ENCODE measurements at regions not wholly inside any gene's neighbourhood (a gene's known extent, or its start where the extent isn't known, plus 50 kb on each side); places are given as distances from the start of the nearest gene placed in this dataset.

DNA sequence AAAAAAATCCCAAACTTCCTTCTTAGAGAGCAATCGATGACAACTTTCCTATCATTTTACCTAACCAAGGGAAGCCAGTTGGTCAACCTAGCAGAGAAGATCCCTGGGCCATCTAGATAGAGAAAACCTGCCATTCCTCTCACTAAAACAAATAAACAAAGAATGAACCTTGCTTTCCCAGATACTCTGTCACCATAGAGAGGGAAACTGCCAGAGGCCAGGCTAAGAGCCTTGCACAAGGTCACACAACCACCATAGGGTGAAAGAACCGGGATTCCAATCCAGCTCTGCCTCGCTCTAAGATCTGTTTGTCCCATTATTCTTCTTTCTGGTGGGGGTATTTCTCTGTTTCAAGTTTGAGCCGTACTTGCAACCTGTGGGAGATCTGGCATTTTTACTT, 154.6 kb downstream of the CYRIA start:
- no peak overlapping the region for H3K4me3 ChIP-seq
- no peak overlapping the region for H3K27ac ChIP-seq
- WGBS, 2 donors (ENCODE audit: low coverage in 1 of 2), result 100% methylated on average over 1 of the region's 4 CpGs
- H3K27me3 ChIP-seq, result peaks cover 62% of the 10 kb centered on the region
- no peaks in the 10 kb centered on the region for H3K9me3 ChIP-seq
- peaks cover 0 to 13% (median 5%) of the 10 kb centered on the region in 3 donors for H3K4me1 ChIP-seq
- no peaks in the 10 kb centered on the region for H3K36me3 ChIP-seq
- TF ChIP-seq EP300 (IDR thresholded peaks at IDR 0.05) (no peak), POLR2A (IDR thresholded peaks at IDR 0.05) (no peak), POLR2AphosphoS5 (IDR thresholded peaks at IDR 0.05) (no peak)
- TF ChIP-seq, protein P1, sequence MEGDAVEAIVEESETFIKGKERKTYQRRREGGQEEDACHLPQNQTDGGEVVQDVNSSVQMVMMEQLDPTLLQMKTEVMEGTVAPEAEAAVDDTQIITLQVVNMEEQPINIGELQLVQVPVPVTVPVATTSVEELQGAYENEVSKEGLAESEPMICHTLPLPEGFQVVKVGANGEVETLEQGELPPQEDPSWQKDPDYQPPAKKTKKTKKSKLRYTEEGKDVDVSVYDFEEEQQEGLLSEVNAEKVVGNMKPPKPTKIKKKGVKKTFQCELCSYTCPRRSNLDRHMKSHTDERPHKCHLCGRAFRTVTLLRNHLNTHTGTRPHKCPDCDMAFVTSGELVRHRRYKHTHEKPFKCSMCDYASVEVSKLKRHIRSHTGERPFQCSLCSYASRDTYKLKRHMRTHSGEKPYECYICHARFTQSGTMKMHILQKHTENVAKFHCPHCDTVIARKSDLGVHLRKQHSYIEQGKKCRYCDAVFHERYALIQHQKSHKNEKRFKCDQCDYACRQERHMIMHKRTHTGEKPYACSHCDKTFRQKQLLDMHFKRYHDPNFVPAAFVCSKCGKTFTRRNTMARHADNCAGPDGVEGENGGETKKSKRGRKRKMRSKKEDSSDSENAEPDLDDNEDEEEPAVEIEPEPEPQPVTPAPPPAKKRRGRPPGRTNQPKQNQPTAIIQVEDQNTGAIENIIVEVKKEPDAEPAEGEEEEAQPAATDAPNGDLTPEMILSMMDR (IDR thresholded peaks at IDR 0.05), result no peak
- no peak for ATAC-seq

DNA sequence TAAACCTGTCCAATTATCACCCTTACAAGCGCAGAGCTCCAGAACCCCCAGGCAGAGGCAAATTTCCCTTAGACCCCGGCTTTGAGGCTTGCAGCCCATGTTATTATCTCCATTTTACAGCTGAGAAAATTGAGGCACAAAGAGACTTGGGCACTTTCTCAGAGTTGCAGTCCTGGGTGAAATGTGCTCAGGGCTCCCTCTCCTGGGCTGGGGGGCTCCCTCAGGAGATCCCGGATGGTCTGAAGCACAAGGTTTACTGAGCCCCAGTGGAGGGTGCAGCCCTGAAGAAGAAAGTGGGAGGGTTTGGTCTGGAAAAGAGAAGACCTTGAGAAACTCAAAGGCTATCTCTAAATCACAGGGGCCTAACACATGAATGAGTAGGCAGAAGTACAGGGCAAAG, 156.6 kb downstream of the CYRIA start:
- H3K36me3 ChIP-seq, result no peaks in the 10 kb centered on the region
- H3K9me3 ChIP-seq, result no peaks in the 10 kb centered on the region
- 100% methylated on average over 1 of the region's 3 CpGs; no CpG with 5 or more reads in 1 of the 2 donors for WGBS, 2 donors (ENCODE audit: low coverage in 1 of 2)
- peaks cover 58% of the 10 kb centered on the region for H3K27me3 ChIP-seq
- H3K4me1 ChIP-seq, result peaks cover 0 to 13% (median 5%) of the 10 kb centered on the region in 3 donors
- H3K27ac ChIP-seq, result no peak overlapping the region
- H3K4me3 ChIP-seq, result no peak overlapping the region
- no peak for TF ChIP-seq POLR2AphosphoS5 (IDR thresholded peaks at IDR 0.05)
- TF ChIP-seq POLR2A (IDR thresholded peaks at IDR 0.05), result no peak
- no peak for TF ChIP-seq EP300 (IDR thresholded peaks at IDR 0.05)
- TF ChIP-seq, protein P1 (IDR thresholded peaks at IDR 0.05), result no peak
- no peak for ATAC-seq

DNA sequence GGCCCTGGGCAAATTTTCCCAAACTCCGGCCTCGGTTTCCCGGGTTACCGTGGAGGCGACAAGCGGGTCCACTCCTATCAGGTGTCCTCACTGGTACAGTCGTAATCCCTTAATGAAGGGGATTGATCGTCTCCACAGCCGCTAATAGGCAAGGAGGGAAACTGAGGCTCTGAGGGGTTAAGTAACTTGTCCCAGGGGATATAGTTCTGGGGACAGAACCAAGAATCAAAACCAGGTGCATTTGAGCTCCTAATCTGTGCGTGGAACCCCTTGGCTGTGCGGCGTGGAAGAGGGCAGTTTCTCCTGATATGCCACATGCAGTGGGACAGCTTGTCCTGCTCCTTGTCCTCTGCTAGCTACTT, 157.2 kb downstream of the CYRIA start:
- ATAC-seq, result no peak
- WGBS, 2 donors (ENCODE audit: low coverage in 1 of 2), result 37 to 62% methylated on average over 3 to 4 of the region's 12 CpGs

DNA sequence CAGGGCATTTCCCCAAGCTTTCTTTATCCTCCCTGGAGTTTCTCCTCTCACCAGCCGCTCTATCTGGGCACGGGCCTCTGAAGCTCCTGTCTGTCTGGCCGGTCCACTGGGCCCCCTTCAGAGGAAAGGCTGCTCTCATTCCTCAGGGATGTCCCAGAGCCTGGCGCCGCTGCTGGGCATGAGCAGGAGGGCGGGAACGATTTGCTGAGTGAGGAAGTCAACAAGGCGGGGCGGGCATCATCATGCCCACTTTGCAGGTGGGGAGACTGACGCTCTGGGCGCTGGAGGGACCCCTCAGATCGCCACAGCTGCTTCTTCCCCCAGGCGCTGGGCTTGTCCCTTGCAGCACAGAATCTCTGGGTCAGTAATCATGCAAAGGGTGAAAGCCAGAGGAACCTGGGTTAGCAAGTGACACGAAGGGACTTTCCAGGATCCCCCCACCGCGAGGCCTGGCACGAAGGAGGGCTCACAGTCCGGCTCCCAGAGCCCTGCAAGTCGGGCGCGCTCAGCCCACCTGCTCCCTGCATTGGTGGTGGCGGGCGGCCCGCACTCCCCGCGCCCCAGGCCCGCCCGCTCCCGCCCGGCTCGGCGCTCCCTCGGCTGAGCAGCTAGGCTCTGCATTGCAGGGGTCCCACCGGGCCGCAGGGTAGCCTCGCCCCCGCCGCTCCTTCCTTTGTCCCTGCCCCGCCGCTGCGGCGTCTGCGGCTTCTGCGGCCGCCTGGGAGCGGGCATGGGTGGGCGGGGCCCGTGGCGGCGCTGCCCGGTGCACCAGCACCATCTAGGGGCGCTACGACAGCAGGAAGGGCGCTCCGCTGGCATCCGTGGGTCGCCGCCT, 157.8 kb downstream of the CYRIA start:
- WGBS, 2 donors (ENCODE audit: low coverage in 1 of 2), result 24% methylated on average over 3 of the region's 58 CpGs; no CpG with 5 or more reads in 1 of the 2 donors
- TF ChIP-seq EP300 (IDR thresholded peaks at IDR 0.05), result no peak
- TF ChIP-seq, protein P1 (IDR thresholded peaks at IDR 0.05), result peak; percentile 13 to 80 (median 55)
- no peaks in the 10 kb centered on the region for H3K9me3 ChIP-seq
- no peaks in the 10 kb centered on the region for H3K36me3 ChIP-seq
- H3K4me1 ChIP-seq, result peaks cover 0 to 13% (median 5%) of the 10 kb centered on the region in 3 donors
- peak overlapping the region in 1 of 2 donors; percentile 53 for H3K4me3 ChIP-seq
- ATAC-seq, result peak; percentile 72
- peaks cover 56% of the 10 kb centered on the region for H3K27me3 ChIP-seq
- H3K27ac ChIP-seq, result no peak overlapping the region

More for the DNA sequence above, 157.2 kb downstream of the CYRIA start:
- peak overlapping the region in 1 of 2 donors; percentile 53 for H3K4me3 ChIP-seq
- no peaks in the 10 kb centered on the region for H3K9me3 ChIP-seq
- TF ChIP-seq EP300 (IDR thresholded peaks at IDR 0.05), result no peak
- TF ChIP-seq, protein P1 (IDR thresholded peaks at IDR 0.05), result no peak
- TF ChIP-seq POLR2AphosphoS5 (IDR thresholded peaks at IDR 0.05), result no peak
- TF ChIP-seq POLR2A (IDR thresholded peaks at IDR 0.05), result no peak
- no peaks in the 10 kb centered on the region for H3K36me3 ChIP-seq
- peaks cover 58% of the 10 kb centered on the region for H3K27me3 ChIP-seq
- H3K27ac ChIP-seq, result no peak overlapping the region
- peaks cover 0 to 13% (median 5%) of the 10 kb centered on the region in 3 donors for H3K4me1 ChIP-seq

DNA sequence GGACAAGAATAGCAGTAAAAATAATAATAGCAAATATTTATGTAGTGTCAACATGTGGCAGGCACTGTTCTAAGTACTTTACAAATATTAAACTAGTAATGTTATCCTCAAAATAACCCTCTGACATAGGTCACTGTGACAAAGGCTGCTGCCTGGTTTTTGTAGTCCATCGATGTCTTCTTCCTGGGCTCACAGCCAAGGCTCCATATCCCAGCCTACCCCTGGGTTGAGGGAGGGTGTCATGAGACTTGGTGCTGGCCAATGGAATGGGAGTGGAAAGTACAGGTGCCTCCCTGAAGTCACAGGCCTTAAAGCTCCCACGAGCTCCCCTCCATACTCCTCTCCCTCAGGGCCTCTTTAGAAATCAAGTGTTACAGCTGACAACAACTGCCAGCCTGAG, 159.3 kb downstream of the CYRIA start:
- peaks cover 0 to 13% (median 5%) of the 10 kb centered on the region in 3 donors for H3K4me1 ChIP-seq
- TF ChIP-seq POLR2AphosphoS5 (IDR thresholded peaks at IDR 0.05) (no peak), EP300 (IDR thresholded peaks at IDR 0.05) (no peak), POLR2A (IDR thresholded peaks at IDR 0.05) (no peak)
- TF ChIP-seq, protein P1 (IDR thresholded peaks at IDR 0.05), result no peak
- no peak overlapping the region for H3K4me3 ChIP-seq
- no peaks in the 10 kb centered on the region for H3K36me3 ChIP-seq
- H3K27ac ChIP-seq, result no peak overlapping the region
- H3K9me3 ChIP-seq, result no peaks in the 10 kb centered on the region
- H3K27me3 ChIP-seq, result peaks cover 43% of the 10 kb centered on the region
- WGBS, 2 donors (ENCODE audit: low coverage in 1 of 2), result 27 to 57% methylated on average over 1 to 2 of the region's 2 CpGs
- no peak for ATAC-seq

All from gastroesophageal sphincter (tissue), 4 donors.